ENCODE measurements at regions not wholly inside any gene's neighbourhood (a gene's known extent, or its start where the extent isn't known, plus 50 kb on each side); places are given as distances from the start of the nearest gene placed in this dataset.
A peak's percentile ranks its signal among the peaks of the same experiment; 100 is the strongest.

DNA sequence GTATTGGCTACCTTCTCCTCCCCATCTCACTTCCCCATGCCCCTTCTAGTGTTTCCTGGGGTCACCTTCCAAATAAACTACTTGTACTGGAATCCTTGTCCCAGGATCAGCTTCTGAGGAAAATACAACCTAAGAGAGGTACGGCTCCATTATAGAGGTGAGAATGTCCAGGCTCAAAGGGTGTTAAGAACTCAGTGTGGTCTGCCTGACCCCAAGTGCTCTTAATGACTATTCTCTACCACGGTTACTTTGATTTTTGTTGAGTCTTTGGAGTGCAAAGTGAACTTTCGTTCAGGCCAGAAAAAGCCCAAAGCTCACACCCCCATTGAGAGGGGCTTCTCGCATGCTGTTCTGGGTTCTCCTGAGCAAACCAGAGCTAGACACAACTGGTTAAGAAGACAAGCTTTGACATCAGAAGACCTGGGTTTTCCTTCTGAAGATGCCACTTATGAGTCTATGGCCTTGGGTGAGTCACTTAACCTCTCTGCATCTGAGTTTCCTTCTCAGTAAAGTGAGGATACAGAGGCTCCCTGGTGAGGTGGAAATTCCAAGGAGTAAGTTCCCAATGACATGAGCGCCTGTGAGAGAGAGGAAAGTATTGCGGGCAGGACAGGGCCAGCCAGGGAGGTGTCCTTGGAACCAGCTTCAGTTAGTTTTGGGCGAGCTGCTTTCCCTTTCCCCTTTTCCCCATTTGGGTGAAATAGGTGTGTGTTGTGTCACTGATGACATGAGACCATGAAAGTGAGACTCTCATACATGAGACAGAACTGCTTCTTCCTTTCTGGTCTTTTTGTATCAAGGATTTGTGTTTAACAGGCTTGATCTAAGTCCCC is 475.0 kb upstream of the PROK2 start:
- DNase-seq: no peak
- Histone ChIP-seq H3K36me3 (no peaks in the 10 kb centered on the region), H3K9me3 (no peaks in the 10 kb centered on the region), H3K4me3 (no peak overlapping the region), H3K27me3 (no peaks in the 10 kb centered on the region)

DNA sequence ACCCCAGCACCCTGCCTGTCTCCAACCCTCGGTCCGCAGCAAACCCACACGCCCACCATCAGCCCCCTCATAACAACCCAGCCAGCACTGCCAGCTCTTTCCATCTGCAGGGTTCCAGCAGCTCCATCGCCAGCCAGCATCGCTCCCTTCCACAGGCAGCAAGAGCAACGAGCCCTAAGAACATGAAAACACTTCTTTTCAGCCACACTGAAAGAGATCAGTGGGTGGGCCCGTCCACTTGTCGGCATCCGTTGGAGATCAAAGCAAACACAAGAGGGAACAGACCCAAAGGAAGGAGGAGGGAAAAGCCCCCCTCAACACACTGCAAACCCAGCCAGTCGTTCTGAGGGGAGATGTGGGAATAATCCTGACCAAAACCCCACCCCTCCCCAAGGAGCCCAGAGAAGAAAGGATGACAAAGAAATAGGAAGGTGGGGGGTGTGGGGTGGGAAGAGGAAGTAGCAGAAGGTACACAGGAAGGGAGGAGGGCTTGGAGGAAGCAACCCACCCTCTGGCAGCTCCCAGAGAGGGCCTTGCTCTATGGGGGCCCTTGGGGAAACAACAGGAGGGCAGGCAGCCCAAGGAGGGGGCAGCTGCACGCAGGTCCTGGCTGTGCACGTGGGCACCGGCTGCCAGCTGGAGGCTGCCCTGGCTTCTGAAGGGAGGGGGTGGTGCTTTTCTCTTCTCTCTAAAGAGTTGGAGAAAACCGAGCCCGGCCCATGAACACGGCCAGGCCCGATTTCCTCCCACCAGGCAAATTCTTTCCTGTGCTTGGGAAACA is 473.6 kb upstream of the PROK2 start:
- no peaks in the 10 kb centered on the region for H3K36me3 ChIP-seq
- no peak overlapping the region for H3K4me3 ChIP-seq
- H3K27me3 ChIP-seq: no peaks in the 10 kb centered on the region

GRCh38 chr3:72257738-72258137 is 472.8 kb upstream of the PROK2 start:
- Histone ChIP-seq H3K36me3 (no peaks in the 10 kb centered on the region), H3K27me3 (no peaks in the 10 kb centered on the region), H3K9me3 (no peaks in the 10 kb centered on the region), H3K4me3 (no peak overlapping the region)
- DNase-seq: no peak

More for the DNA sequence above, 473.6 kb upstream of the PROK2 start:
- no peak for DNase-seq
- no peaks in the 10 kb centered on the region for H3K9me3 ChIP-seq

DNA sequence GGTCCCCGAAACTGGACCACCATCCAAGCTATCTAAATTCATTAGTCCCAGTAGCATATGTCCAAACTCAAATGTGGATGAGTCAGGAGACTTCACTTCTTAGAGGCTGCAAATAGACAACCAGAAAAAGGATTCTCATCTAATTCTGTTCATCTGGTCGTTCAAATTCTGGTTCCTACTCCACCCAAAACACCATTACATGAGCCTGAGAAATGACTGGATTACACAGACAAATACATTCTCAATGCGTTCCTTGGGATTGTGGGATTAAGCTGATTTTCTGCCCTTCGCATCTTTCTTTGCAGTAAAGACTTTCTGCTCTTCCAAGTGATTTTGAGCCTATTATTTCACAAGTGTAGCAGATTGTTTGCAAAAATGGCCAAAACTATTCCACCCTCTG is 472.3 kb upstream of the PROK2 start:
- Histone ChIP-seq H3K27me3 (no peaks in the 10 kb centered on the region), H3K4me3 (no peak overlapping the region), H3K36me3 (no peaks in the 10 kb centered on the region), H3K9me3 (no peaks in the 10 kb centered on the region)
- no peak for DNase-seq

- Histone ChIP-seq H3K9me3 (no peaks in the 10 kb centered on the region), H3K4me3 (no peak overlapping the region), H3K27me3 (no peaks in the 10 kb centered on the region), H3K36me3 (no peaks in the 10 kb centered on the region)
- no peak for DNase-seq
These were observed 471.8 kb upstream of the PROK2 start for GRCh38 chr3:72256716-72257115.

GRCh38 chr3:72255791-72256559 is 471.0 kb upstream of the PROK2 start:
- no peaks in the 10 kb centered on the region for H3K36me3 ChIP-seq
- no peaks in the 10 kb centered on the region for H3K9me3 ChIP-seq
- H3K4me3 ChIP-seq: no peak overlapping the region
- no peak for DNase-seq
- no peaks in the 10 kb centered on the region for H3K27me3 ChIP-seq

GRCh38 chr3:72255191-72255590 is 470.2 kb upstream of the PROK2 start:
- no peak for DNase-seq
- H3K27me3 ChIP-seq: no peaks in the 10 kb centered on the region
- no peaks in the 10 kb centered on the region for H3K9me3 ChIP-seq
- H3K36me3 ChIP-seq: no peaks in the 10 kb centered on the region
- no peak overlapping the region for H3K4me3 ChIP-seq

DNA sequence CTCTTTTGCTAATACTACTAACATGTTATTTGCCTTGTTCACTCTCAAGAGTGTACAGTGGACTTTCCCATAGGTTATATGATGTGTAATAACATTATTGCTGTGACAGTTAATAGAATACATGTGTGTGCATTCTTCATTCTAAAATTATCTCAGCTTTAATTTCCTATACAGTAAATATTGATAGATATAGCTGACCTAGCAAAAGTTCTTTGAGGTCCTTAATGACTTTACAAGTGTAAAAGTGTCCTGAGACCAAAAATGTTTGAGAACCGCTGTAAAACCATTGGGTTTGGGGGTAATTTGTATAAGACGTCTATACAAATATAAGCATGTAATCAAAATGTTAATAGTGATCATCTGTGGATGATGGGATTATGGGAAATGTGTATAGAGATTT is 469.5 kb upstream of the PROK2 start:
- Histone ChIP-seq H3K36me3 (no peaks in the 10 kb centered on the region), H3K9me3 (no peaks in the 10 kb centered on the region), H3K27me3 (no peaks in the 10 kb centered on the region), H3K4me3 (no peak overlapping the region)
- no peak for DNase-seq

DNA sequence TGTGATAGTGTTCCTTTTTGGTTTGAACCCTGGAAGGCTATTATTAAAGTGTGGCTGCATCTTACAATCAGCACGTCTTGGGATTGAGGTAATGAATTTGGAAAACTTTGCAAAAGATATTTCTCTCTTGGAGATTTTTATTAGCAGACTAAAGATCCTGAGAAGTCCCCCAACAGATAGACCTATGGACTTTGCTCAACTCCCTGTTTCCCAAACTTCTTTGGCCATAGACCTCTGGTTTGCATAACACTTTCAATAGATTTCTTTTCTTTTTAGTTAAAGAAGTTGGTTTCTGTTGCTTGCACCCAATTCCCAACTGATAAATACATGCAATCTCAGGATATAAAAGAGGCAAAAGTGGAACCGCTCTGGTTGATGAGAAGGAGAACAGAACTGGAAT is 465.8 kb upstream of the PROK2 start:
- H3K27me3 ChIP-seq: no peaks in the 10 kb centered on the region
- H3K4me3 ChIP-seq: no peak overlapping the region
- H3K36me3 ChIP-seq: no peaks in the 10 kb centered on the region
- H3K9me3 ChIP-seq: no peaks in the 10 kb centered on the region
- no peak for DNase-seq

DNA sequence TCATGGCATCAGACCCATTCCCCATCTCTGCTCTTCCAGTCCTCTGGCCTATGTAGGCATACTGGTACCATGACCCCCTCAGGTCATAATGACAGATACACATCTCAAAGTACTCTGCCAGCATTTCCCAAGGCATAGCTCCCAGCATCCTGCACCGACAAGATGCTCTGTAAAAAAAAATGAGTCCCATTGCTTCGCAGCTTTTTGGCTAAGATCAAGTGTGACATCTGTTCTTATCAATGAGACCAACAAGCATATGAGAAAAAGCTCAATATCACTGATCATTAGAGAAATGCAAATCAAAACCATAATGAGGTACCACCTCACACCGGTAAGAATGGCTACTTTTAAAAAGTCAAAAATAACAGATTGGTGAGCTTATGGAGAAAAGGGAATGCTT is 463.9 kb upstream of the PROK2 start:
- Histone ChIP-seq H3K4me3 (no peak overlapping the region), H3K9me3 (no peaks in the 10 kb centered on the region), H3K36me3 (no peaks in the 10 kb centered on the region), H3K27me3 (no peaks in the 10 kb centered on the region)
- no peak for DNase-seq

DNA sequence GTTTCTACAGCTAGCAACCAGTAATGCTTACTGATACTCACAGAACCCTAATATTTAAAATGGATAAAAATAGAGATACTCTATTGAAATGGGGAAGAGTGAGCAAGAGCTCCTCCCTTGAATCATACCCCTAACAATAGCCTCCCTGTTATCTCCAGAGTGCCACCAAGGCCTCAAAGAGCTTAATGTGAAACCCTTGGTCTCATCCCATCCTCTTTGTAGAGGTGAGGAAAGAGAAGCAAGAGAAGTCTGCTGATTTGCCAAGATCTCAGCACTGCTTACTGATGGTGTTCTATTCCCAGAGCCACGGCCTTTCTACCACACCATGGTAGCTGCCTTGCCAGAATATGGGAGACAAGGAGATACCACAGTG is 463.4 kb upstream of the PROK2 start:
- Histone ChIP-seq H3K4me3 (no peak overlapping the region), H3K9me3 (no peaks in the 10 kb centered on the region), H3K36me3 (no peaks in the 10 kb centered on the region), H3K27me3 (no peaks in the 10 kb centered on the region)
- DNase-seq: no peak

DNA sequence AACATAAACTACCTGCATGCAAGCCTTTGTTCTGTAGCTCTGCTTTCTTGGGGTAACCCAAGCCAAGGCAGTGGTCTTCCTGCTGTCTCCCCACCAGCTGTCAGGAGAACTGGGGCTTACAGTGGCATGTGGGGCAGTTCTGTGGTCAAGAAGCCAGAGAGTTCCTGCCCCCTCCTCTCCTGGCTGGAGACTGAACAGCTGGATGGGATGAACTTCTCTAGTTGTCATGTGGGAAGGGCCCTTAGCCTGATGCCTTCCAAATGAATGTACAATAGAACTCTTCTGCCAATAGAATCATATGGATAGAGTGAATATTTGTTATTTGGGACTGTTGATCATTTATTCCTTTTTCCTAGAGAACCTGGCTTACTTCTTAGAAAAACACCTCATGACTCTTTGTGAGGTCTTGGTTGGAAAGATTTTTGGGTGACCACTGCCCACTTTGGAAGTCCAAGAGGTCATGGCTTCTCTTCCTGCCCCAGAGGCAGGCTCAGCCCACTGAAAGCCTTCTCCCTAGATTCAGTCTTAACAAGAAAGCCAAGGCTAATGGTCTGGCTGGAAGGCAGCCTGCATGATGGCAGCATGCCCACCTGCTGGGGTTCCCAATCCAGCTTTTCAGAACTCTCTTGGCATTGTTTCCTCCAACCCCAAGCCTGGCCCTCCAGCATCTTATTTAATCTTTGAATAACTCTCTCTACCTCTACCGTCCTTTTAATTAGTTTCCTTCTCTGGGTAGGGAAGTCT is 462.9 kb upstream of the PROK2 start:
- Histone ChIP-seq H3K27me3 (no peaks in the 10 kb centered on the region), H3K4me3 (no peak overlapping the region), H3K9me3 (no peaks in the 10 kb centered on the region), H3K36me3 (no peaks in the 10 kb centered on the region)
- DNase-seq: peak; percentile 55

DNA sequence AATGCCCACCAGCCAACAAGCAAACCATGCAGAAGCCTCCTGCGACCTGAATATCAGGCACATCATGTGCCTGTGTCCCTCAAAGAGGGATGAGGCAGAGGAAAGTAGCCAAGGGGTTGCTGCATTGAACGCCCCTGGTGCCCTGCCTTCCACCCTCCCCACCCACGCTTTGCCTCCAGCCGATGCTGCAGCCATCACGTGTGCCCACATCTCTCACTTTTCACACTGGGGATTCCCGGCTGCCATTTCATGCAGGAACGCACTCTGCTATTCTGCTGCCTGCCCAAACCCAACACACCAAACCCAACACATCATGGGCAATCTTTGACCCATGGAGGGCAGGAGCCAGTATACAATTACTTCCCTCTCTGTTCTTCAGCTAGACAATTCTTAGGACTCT is 462.2 kb upstream of the PROK2 start:
- H3K27me3 ChIP-seq: no peaks in the 10 kb centered on the region
- no peaks in the 10 kb centered on the region for H3K9me3 ChIP-seq
- no peaks in the 10 kb centered on the region for H3K36me3 ChIP-seq
- no peak for DNase-seq
- no peak overlapping the region for H3K4me3 ChIP-seq

DNA sequence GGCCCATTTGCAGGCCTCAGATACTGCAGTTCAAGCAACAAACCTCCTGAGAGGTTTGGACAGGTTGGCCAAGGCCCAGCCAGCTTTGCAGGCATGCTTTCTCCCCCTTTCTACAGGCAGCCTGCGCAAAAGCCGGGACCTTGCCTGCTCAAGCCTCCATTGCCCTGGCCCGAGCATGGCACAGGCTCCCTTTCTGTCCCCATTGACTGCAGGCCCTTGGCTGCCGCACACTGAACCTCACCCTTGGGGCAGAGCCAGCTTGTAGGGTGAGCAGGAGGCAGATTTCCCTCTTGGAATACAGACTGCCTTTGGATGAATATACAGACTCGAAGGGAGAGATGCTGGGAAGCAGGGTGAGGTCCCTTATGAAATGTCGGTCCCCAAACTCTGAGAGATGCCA is 461.7 kb upstream of the PROK2 start:
- Histone ChIP-seq H3K4me3 (no peak overlapping the region), H3K27me3 (no peaks in the 10 kb centered on the region), H3K36me3 (no peaks in the 10 kb centered on the region), H3K9me3 (no peaks in the 10 kb centered on the region)
- no peak for DNase-seq

- H3K36me3 ChIP-seq: no peaks in the 10 kb centered on the region
- H3K9me3 ChIP-seq: no peaks in the 10 kb centered on the region
- DNase-seq: peak; percentile 86
- H3K4me3 ChIP-seq: no peak overlapping the region
- H3K27me3 ChIP-seq: no peaks in the 10 kb centered on the region
These were observed 460.3 kb upstream of the PROK2 start for GRCh38 chr3:72245183-72245811.

DNA sequence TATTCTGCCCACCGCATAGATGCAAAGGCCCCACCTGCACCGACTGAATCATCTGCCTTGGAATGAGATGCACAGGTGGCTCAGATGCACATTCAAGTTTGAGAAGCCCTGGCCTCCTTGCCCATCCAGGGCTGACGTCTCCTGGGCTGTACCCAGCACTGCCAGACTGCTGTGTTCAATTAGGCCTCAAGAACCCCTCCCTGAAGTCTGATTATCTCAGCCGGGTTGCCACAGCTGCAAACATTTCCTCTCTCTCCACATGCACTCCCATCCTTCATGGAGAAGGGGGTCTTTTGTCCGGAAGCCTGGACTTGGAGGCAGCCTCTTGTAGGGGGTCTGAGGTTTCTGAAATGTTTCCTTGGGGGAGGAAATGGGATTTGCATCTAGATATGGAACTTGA is 459.4 kb upstream of the PROK2 start:
- no peak for DNase-seq
- no peaks in the 10 kb centered on the region for H3K27me3 ChIP-seq
- no peaks in the 10 kb centered on the region for H3K9me3 ChIP-seq
- H3K4me3 ChIP-seq: no peak overlapping the region
- H3K36me3 ChIP-seq: no peaks in the 10 kb centered on the region
